Keratinocyte (primary cell): ENCODE measurements at regions not wholly inside any gene's neighbourhood (a gene's known extent, or its start where the extent isn't known, plus 50 kb on each side); places are given as distances from the start of the nearest gene placed in this dataset.

Experiments
- DNase-seq: peaks from one replicate; pipeline ENCODE4 v3.0.0-alpha.2; 2011; ENCODE audit warnings: low read depth, missing footprints, low spot score
- FAIRE-seq: peaks from 2 replicates; lab custom pipeline; 2011; peaks lifted over from hg19 to GRCh38; lab: Jason Lieb, UNC
- H2AFZ ChIP-seq: 2 replicates; pipeline ENCODE4 v1.6.0; 2012; ENCODE audit warnings: low read length, control low read depth, inconsistent platforms; ENCODE audit not compliant: control insufficient read depth
- H3K27ac ChIP-seq: 2 replicates; pipeline ENCODE4 v1.5.1; 2011; ENCODE audit warnings: low read length; ENCODE audit not compliant: control insufficient read depth, insufficient read depth
- H3K27me3 ChIP-seq: 3 replicates; pipeline ENCODE4 v1.6.0; 2011; ENCODE audit warnings: low read length; ENCODE audit not compliant: control insufficient read depth, insufficient read depth; ENCODE audit errors: extremely low read depth
- H3K36me3 ChIP-seq, 2 experiments: 2 replicates in 1 of 2; 3 replicates in 1 of 2; pipeline ENCODE4 v1.5.1; 2011; ENCODE audit warnings: low read length in 2 of 2, mild to moderate bottlenecking in 1 of 2; ENCODE audit not compliant: control insufficient read depth in 2 of 2, insufficient read depth in 2 of 2; ENCODE audit errors: extremely low read depth in 1 of 2
- H3K4me1 ChIP-seq: 3 replicates; pipeline ENCODE4 v1.5.1; 2011; ENCODE audit warnings: low read length; ENCODE audit not compliant: control insufficient read depth, insufficient read depth; ENCODE audit errors: extremely low read depth
- H3K4me2 ChIP-seq: 3 replicates; pipeline ENCODE4 v1.6.0; 2011; ENCODE audit warnings: low read depth, low read length; ENCODE audit not compliant: control insufficient read depth, insufficient read depth; ENCODE audit errors: extremely low read depth
- H3K4me3 ChIP-seq, 3 experiments: fragments of 200-600 bp in 1 of 3; sonication (generic) in 1 of 3; 2 replicates in 2 of 3; 3 replicates in 1 of 3; pipeline ENCODE4 v1.5.1; 2011 to 2016; ENCODE audit warnings: low read length in 3 of 3, mild to moderate bottlenecking in 3 of 3, control low read depth in 2 of 3, inconsistent platforms in 1 of 3, low read depth in 1 of 3, mixed read lengths in 1 of 3, mixed run types in 1 of 3, moderate library complexity in 1 of 3; ENCODE audit not compliant: control insufficient read depth in 2 of 3, insufficient read depth in 2 of 3; ENCODE audit errors: extremely low read depth in 1 of 3
- H3K79me2 ChIP-seq: 2 replicates; pipeline ENCODE4 v1.6.0; 2012; ENCODE audit warnings: low read length; ENCODE audit not compliant: control insufficient read depth, insufficient read depth
- H3K9ac ChIP-seq: 3 replicates; pipeline ENCODE4 v1.6.0; 2011; ENCODE audit warnings: low read length; ENCODE audit not compliant: control insufficient read depth, insufficient read depth; ENCODE audit errors: extremely low read depth
- H3K9me1 ChIP-seq: 3 replicates; pipeline ENCODE4 v1.6.0; 2011; ENCODE audit warnings: low read length; ENCODE audit not compliant: control insufficient read depth, insufficient read depth; ENCODE audit errors: extremely low read depth
- H3K9me3 ChIP-seq: 2 replicates; pipeline ENCODE4 v1.5.1; 2012; ENCODE audit warnings: low read depth, low read length; ENCODE audit not compliant: control insufficient read depth
- H4K20me1 ChIP-seq: 3 replicates; pipeline ENCODE4 v1.6.0; 2011; ENCODE audit warnings: low read length; ENCODE audit not compliant: control insufficient read depth, insufficient read depth; ENCODE audit errors: extremely low read depth
- EZH2 ChIP-seq: IDR thresholded peaks from one replicate; pipeline ENCODE4 v1.6.1; 2012; ENCODE audit warnings: inconsistent platforms, mild to moderate bottlenecking, low read length, moderate library complexity
- dilution Hi-C: fragments of 300-500 bp; cut with MboI; formaldehyde crosslinking; loops from one replicate; pipeline ENCODE4 v1.7.0; 2020; ENCODE audit warnings: low sequenced_read_pairs; ENCODE audit not compliant: extremely low pct_ligation_motif_present
- TF ChIP-seq, protein P1 (sequence below), 3 experiments: IDR thresholded peaks in 1 of 3; conservative IDR thresholded peaks in 1 of 3; optimal IDR thresholded peaks in 1 of 3; 2 replicates in 2 of 3; 3 replicates in 1 of 3; pipeline versions ENCODE3 to v1.5.1; 2011; ENCODE audit warnings: low read length in 3 of 3, mild to moderate bottlenecking in 3 of 3, moderate library complexity in 2 of 3, control low read depth in 1 of 3, inconsistent platforms in 1 of 3; ENCODE audit not compliant: insufficient read depth in 2 of 3; ENCODE audit errors: extremely low read depth in 1 of 3

DNA sequence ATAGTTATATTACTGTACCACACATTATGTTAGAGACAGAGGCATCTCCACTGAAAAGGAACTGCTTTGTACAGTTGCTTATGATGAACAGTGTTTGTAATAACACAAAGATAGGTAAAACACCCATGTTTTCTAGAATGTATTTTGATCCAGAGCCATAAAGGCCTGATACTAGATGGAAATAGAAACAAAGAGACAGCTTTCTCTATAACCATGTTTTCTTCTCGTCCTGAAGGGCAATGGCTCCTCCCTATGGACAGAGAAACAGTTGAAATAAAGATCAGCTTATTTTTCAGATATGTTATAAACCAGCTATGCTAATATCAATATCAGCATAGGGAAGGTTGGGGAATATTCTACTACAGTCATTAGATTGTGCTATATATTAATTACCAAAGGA lies 109.2 kb downstream of the ATXN7L3B start:
- Histone ChIP-seq H3K36me3 (no peaks in the 10 kb centered on the region), H3K9me1 (no peaks in the 10 kb centered on the region), H2AFZ (no peak overlapping the region), H3K27me3 (no peaks in the 10 kb centered on the region), H3K27ac (no peak overlapping the region), H3K4me2 (no peak overlapping the region), H3K9ac (no peak overlapping the region), H3K4me3 (no peak overlapping the region), H3K9me3 (no peaks in the 10 kb centered on the region), H3K79me2 (no peaks in the 10 kb centered on the region), H4K20me1 (no peaks in the 10 kb centered on the region), H3K4me1 (no peaks in the 10 kb centered on the region)
- no peak for DNase-seq
- dilution Hi-C loops: no loop called here
- FAIRE-seq: no peak
- TF ChIP-seq EZH2: no peak
- TF ChIP-seq, protein P1, sequence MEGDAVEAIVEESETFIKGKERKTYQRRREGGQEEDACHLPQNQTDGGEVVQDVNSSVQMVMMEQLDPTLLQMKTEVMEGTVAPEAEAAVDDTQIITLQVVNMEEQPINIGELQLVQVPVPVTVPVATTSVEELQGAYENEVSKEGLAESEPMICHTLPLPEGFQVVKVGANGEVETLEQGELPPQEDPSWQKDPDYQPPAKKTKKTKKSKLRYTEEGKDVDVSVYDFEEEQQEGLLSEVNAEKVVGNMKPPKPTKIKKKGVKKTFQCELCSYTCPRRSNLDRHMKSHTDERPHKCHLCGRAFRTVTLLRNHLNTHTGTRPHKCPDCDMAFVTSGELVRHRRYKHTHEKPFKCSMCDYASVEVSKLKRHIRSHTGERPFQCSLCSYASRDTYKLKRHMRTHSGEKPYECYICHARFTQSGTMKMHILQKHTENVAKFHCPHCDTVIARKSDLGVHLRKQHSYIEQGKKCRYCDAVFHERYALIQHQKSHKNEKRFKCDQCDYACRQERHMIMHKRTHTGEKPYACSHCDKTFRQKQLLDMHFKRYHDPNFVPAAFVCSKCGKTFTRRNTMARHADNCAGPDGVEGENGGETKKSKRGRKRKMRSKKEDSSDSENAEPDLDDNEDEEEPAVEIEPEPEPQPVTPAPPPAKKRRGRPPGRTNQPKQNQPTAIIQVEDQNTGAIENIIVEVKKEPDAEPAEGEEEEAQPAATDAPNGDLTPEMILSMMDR (optimal IDR thresholded peaks at IDR 0.05 in 1 of 3, IDR thresholded peaks at IDR 0.05 in 1 of 3, conservative IDR thresholded peaks at IDR 0.05 in 1 of 3; ENCODE audit: extremely low read depth in 1 of 3, insufficient read depth in 2 of 3, low read length in 3 of 3): peak in 1 of 3 experiments; percentile 21

- H3K9ac ChIP-seq: no peak overlapping the region
- H3K9me1 ChIP-seq: no peaks in the 10 kb centered on the region
- TF ChIP-seq EZH2: no peak
- FAIRE-seq (no peak), DNase-seq (no peak)
- no peaks in the 10 kb centered on the region for H4K20me1 ChIP-seq
- no peaks in the 10 kb centered on the region for H3K79me2 ChIP-seq
- H3K9me3 ChIP-seq: no peaks in the 10 kb centered on the region
- H3K27ac ChIP-seq: no peak overlapping the region
- no peaks in the 10 kb centered on the region for H3K4me1 ChIP-seq
- H3K4me2 ChIP-seq: no peak overlapping the region
- no peaks in the 10 kb centered on the region for H3K27me3 ChIP-seq
- dilution Hi-C loops: no loop called here
- H3K4me3 ChIP-seq: no peak overlapping the region
- H2AFZ ChIP-seq: no peak overlapping the region
- no peaks in the 10 kb centered on the region for H3K36me3 ChIP-seq
Observed at GRCh38 chr12:74647256-74647655, 109.6 kb downstream of the ATXN7L3B start.

- FAIRE-seq: no peak
- Histone ChIP-seq H2AFZ (no peak overlapping the region), H3K4me3 (no peak overlapping the region), H3K9me1 (no peaks in the 10 kb centered on the region), H3K36me3 (no peaks in the 10 kb centered on the region), H3K4me1 (no peaks in the 10 kb centered on the region), H3K4me2 (no peak overlapping the region), H3K9me3 (no peaks in the 10 kb centered on the region), H4K20me1 (no peaks in the 10 kb centered on the region), H3K9ac (no peak overlapping the region), H3K79me2 (no peaks in the 10 kb centered on the region), H3K27me3 (no peaks in the 10 kb centered on the region), H3K27ac (no peak overlapping the region)
- no peak for TF ChIP-seq EZH2
- TF ChIP-seq, protein P1 (optimal IDR thresholded peaks at IDR 0.05 in 1 of 3, IDR thresholded peaks at IDR 0.05 in 1 of 3, conservative IDR thresholded peaks at IDR 0.05 in 1 of 3; ENCODE audit: extremely low read depth in 1 of 3, insufficient read depth in 2 of 3, low read length in 3 of 3): no peak
- dilution Hi-C loops: no loop called here
- no peak for DNase-seq
Observed at GRCh38 chr12:74656251-74656650, 118.6 kb downstream of the ATXN7L3B start.
